CD8-positive, alpha-beta memory T cell (primary cell): ENCODE measurements at regions not wholly inside any gene's neighbourhood (a gene's known extent, or its start where the extent isn't known, plus 50 kb on each side); places are given as distances from the start of the nearest gene placed in this dataset.

ENCODE experiments used
- CTCF ChIA-PET: fragments of 350-600 bp; sonication (Branson Sonifier 250); formaldehyde crosslinking; loops from one replicate; lab custom pipeline; 2021; ENCODE audit warnings: antibody characterized with exemption; lab: Charles Lee
- POLR2A ChIA-PET: fragments of 350-600 bp; sonication (Branson Sonifier 250); formaldehyde crosslinking; loops from one replicate; lab custom pipeline; 2021; ENCODE audit warnings: antibody characterized with exemption; lab: Charles Lee
- DNase-seq, 5 donors: peaks; one replicate each; pipeline versions ENCODE4 v3.0.0 to v3.0.0-alpha.2; 2020 to 2022; ENCODE audit warnings: mixed read lengths in 1 of 5
- H3K27ac ChIP-seq: one replicate; pipeline ENCODE4 v1.7.0; 2013; ENCODE audit warnings: low read depth, mild to moderate bottlenecking, low read length, moderate library complexity
- H3K27me3 ChIP-seq: 2 replicates; pipeline ENCODE4 v1.7.0; 2013; ENCODE audit warnings: low read length, mild to moderate bottlenecking; ENCODE audit not compliant: insufficient read depth, poor library complexity, severe bottlenecking
- H3K36me3 ChIP-seq: 2 replicates; pipeline ENCODE4 v1.7.0; 2013; ENCODE audit warnings: mild to moderate bottlenecking, low read length, moderate library complexity; ENCODE audit not compliant: insufficient read depth
- H3K4me1 ChIP-seq: 2 replicates; pipeline ENCODE4 v1.7.0; 2013; ENCODE audit warnings: mild to moderate bottlenecking, low read length, moderate library complexity; ENCODE audit not compliant: insufficient read depth
- H3K4me3 ChIP-seq: 2 replicates; pipeline ENCODE4 v1.7.0; 2013; ENCODE audit warnings: mild to moderate bottlenecking, low read length
- H3K9me3 ChIP-seq: 2 replicates; pipeline ENCODE4 v1.7.0; 2013; ENCODE audit warnings: mild to moderate bottlenecking, low read length
- H3K27ac Mint-ChIP-seq, 8 donors: one replicate each; pipeline ENCODE4 v1.8.0; 2020 to 2021; ENCODE audit warnings: mixed read lengths in 8 of 8, mild to moderate bottlenecking in 6 of 8, inconsistent platforms in 3 of 8, moderate library complexity in 3 of 8
- H3K27me3 Mint-ChIP-seq, 2 donors: one replicate each; pipeline ENCODE4 v1.8.0; 2020 to 2021; ENCODE audit warnings: mixed read lengths in 2 of 2, mild to moderate bottlenecking in 1 of 2, moderate library complexity in 1 of 2
- H3K36me3 Mint-ChIP-seq, 3 donors: one replicate each; pipeline ENCODE4 v1.8.0; 2020 to 2021; ENCODE audit warnings: mixed read lengths in 3 of 3, inconsistent platforms in 1 of 3, mild to moderate bottlenecking in 1 of 3
- H3K4me1 Mint-ChIP-seq, 3 donors: one replicate each; pipeline ENCODE4 v1.8.0; 2020 to 2021; ENCODE audit warnings: mixed read lengths in 3 of 3, inconsistent platforms in 1 of 3, mild to moderate bottlenecking in 1 of 3
- H3K4me3 Mint-ChIP-seq, 7 donors: one replicate each; pipeline ENCODE4 v1.8.0; 2020 to 2021; ENCODE audit warnings: mixed read lengths in 7 of 7, mild to moderate bottlenecking in 6 of 7, moderate library complexity in 4 of 7, inconsistent platforms in 2 of 7
- H3K9me3 Mint-ChIP-seq, 5 donors: one replicate each; pipeline ENCODE4 v1.8.0; 2020 to 2022; ENCODE audit warnings: mixed read lengths in 5 of 5, mild to moderate bottlenecking in 3 of 5, moderate library complexity in 2 of 5, inconsistent platforms in 1 of 5

- Mint-ChIP-seq H3K27me3 (no peaks in the 10 kb centered on the region), H3K36me3 (peaks cover 0 to 5% (median 0%) of the 10 kb centered on the region in 3 donors), H3K9me3 (peaks cover 0 to 6% (median 0%) of the 10 kb centered on the region in 5 donors), H3K27ac (peak overlapping the region in 5 of 8 donors; percentile 4 to 77 (median 56)), H3K4me3 (peak overlapping the region in 5 of 7 donors; percentile 5 to 67 (median 27)), H3K4me1 (peaks cover 20 to 30% (median 25%) of the 10 kb centered on the region in 3 donors)
- Histone ChIP-seq H3K27ac (no peak overlapping the region), H3K36me3 (no peaks in the 10 kb centered on the region), H3K4me1 (peaks cover 25% of the 10 kb centered on the region), H3K27me3 (no peaks in the 10 kb centered on the region), H3K4me3 (peak overlapping the region; percentile 21), H3K9me3 (no peaks in the 10 kb centered on the region)
- DNase-seq = peak in 1 of 5 donors; percentile 41
- CTCF ChIA-PET = interaction anchor here (0.7 to 1.5 kb wide), 3 partner anchors 10 to 13 kb away, joined by 3 to 6 read pairs (median 3); partner anchors contain the start of gene KANK1
- POLR2A ChIA-PET = interaction anchor here (0.8 kb wide), 1 partner anchor 10 kb away, joined by 3 read pairs; no protein-coding TSS in a partner anchor
Measured at GRCh38 chr9:515665-516064, 301.0 kb downstream of the DOCK8 start.

GRCh38 chr9:517993-518392 lies 303.3 kb downstream of the DOCK8 start:
- ChIA-PET POLR2A (no interaction called here), CTCF (no interaction called here)
- Histone ChIP-seq H3K27ac (no peak overlapping the region), H3K27me3 (no peaks in the 10 kb centered on the region), H3K4me1 (peaks cover 25% of the 10 kb centered on the region), H3K36me3 (no peaks in the 10 kb centered on the region), H3K4me3 (no peak overlapping the region), H3K9me3 (no peaks in the 10 kb centered on the region)
- DNase-seq = no peak
- Mint-ChIP-seq H3K27me3 (peaks cover 0 to 1% of the 10 kb centered on the region in 2 donors), H3K27ac (peak overlapping the region in 3 of 8 donors; percentile 15 to 78 (median 57)), H3K9me3 (peaks cover 0 to 6% (median 0%) of the 10 kb centered on the region in 5 donors), H3K36me3 (peaks cover 0 to 5% (median 0%) of the 10 kb centered on the region in 3 donors), H3K4me3 (no peak overlapping the region), H3K4me1 (peaks cover 20 to 30% (median 25%) of the 10 kb centered on the region in 3 donors)

DNA sequence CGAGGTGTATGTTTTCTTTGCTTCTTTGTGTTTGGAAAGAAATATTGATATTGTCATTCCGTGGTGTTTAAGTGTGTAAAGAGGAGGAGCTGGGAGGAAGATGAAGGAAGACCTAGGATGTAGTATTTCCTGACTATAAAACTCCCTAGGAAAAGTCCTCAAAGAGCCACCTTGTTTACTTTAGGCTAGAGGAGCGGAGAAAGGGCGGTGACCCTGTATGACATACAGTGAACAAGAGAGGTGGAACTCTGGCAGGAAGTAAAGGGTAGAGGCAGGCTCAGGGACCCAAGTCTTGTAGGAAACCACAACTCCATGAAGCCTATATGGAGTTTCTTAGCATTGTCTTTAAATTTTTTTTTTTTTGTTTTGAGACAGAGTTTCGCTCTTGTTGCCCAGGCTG lies 303.9 kb downstream of the DOCK8 start:
- Histone ChIP-seq H3K27me3 (no peaks in the 10 kb centered on the region), H3K4me3 (no peak overlapping the region), H3K4me1 (peaks cover 25% of the 10 kb centered on the region), H3K36me3 (no peaks in the 10 kb centered on the region), H3K9me3 (no peaks in the 10 kb centered on the region), H3K27ac (no peak overlapping the region)
- no peak for DNase-seq
- Mint-ChIP-seq H3K4me3 (no peak overlapping the region), H3K27me3 (peaks cover 0 to 1% of the 10 kb centered on the region in 2 donors), H3K27ac (peak overlapping the region in 4 of 8 donors; percentile 33 to 78 (median 52)), H3K9me3 (peaks cover 0 to 6% (median 0%) of the 10 kb centered on the region in 5 donors), H3K4me1 (peaks cover 20 to 30% (median 25%) of the 10 kb centered on the region in 3 donors), H3K36me3 (peaks cover 0 to 5% (median 0%) of the 10 kb centered on the region in 3 donors)
- ChIA-PET CTCF (no interaction called here), POLR2A (no interaction called here)

DNA sequence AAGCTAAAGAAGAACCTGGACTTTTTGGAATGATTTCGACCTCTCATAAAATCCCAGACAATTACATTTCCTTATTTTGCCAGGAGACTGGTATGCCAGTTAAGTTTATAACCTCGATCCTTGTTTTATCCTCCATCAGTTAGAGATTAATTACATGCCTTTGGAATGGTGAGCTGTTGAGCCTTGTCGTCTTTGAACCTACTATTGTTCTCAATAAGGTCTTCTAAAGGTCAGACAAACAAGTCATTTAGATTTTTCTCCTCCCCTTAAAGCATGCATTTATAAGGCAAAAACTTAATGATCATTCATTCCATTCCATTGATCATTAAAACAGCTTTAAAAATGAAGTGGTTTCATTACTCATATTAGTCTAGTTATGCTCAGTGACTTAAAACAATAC lies 304.9 kb downstream of the DOCK8 start:
- peaks cover 0 to 2% (median 0%) of the 10 kb centered on the region in 5 donors for H3K9me3 Mint-ChIP-seq
- Histone ChIP-seq H3K27me3 (no peaks in the 10 kb centered on the region), H3K4me1 (peaks cover 25% of the 10 kb centered on the region), H3K36me3 (no peaks in the 10 kb centered on the region), H3K4me3 (no peak overlapping the region), H3K9me3 (no peaks in the 10 kb centered on the region), H3K27ac (no peak overlapping the region)
- H3K27ac Mint-ChIP-seq = no peak overlapping the region
- DNase-seq = no peak
- peaks cover 0 to under 1% (median 0%) of the 10 kb centered on the region in 3 donors for H3K36me3 Mint-ChIP-seq
- H3K4me1 Mint-ChIP-seq = peaks cover 15 to 25% (median 20%) of the 10 kb centered on the region in 3 donors
- H3K27me3 Mint-ChIP-seq = peaks cover 0 to 1% of the 10 kb centered on the region in 2 donors
- POLR2A ChIA-PET = no interaction called here
- CTCF ChIA-PET = no interaction called here
- no peak overlapping the region for H3K4me3 Mint-ChIP-seq

- H3K4me1 Mint-ChIP-seq = peaks cover 12 to 20% (median 16%) of the 10 kb centered on the region in 3 donors
- H3K36me3 Mint-ChIP-seq = no peaks in the 10 kb centered on the region
- no peak overlapping the region for H3K27ac ChIP-seq
- no peak for DNase-seq
- no peaks in the 10 kb centered on the region for H3K9me3 ChIP-seq
- H3K4me3 ChIP-seq = no peak overlapping the region
- H3K4me1 ChIP-seq = peaks cover 22% of the 10 kb centered on the region
- no peaks in the 10 kb centered on the region for H3K36me3 ChIP-seq
- H3K27me3 Mint-ChIP-seq = peaks cover 0 to 1% of the 10 kb centered on the region in 2 donors
- no peaks in the 10 kb centered on the region for H3K9me3 Mint-ChIP-seq
- H3K4me3 Mint-ChIP-seq = no peak overlapping the region
- ChIA-PET POLR2A (no interaction called here), CTCF (no interaction called here)
- H3K27ac Mint-ChIP-seq = peak overlapping the region in 1 of 8 donors; percentile 27
- H3K27me3 ChIP-seq = no peaks in the 10 kb centered on the region
Measured at GRCh38 chr9:520302-520701, 305.6 kb downstream of the DOCK8 start.

DNA sequence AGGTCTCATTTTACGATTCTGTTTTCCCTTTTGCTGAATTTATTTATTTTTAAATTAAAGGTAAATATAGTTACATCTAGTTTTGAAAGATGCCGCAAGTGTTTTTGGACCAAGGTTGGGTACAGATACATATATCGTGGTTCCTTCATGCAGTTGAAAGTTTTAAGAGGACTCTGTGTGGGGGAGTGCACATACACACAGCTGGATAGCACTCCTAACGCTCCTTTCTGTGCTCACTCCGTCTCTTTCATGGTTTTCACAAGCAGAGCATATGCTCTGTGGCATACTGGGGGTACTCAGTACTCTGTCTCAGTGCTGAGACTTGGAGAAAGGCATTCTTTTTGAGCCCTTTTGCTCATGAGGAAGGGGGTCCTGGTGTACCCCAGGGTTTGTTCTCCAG lies 307.5 kb downstream of the DOCK8 start:
- no peak overlapping the region for H3K27ac ChIP-seq
- Mint-ChIP-seq H3K9me3 (no peaks in the 10 kb centered on the region), H3K36me3 (no peaks in the 10 kb centered on the region), H3K27me3 (peaks cover 0 to 1% of the 10 kb centered on the region in 2 donors), H3K4me3 (no peak overlapping the region), H3K4me1 (peaks cover 0 to 6% (median 0%) of the 10 kb centered on the region in 3 donors), H3K27ac (no peak overlapping the region)
- no peaks in the 10 kb centered on the region for H3K36me3 ChIP-seq
- H3K4me3 ChIP-seq = no peak overlapping the region
- ChIA-PET POLR2A (no interaction called here), CTCF (no interaction called here)
- no peak for DNase-seq
- H3K4me1 ChIP-seq = peaks cover 5% of the 10 kb centered on the region
- H3K9me3 ChIP-seq = no peaks in the 10 kb centered on the region
- no peaks in the 10 kb centered on the region for H3K27me3 ChIP-seq

- DNase-seq = no peak
- no peaks in the 10 kb centered on the region for H3K36me3 Mint-ChIP-seq
- no peaks in the 10 kb centered on the region for H3K9me3 Mint-ChIP-seq
- Histone ChIP-seq H3K4me3 (no peak overlapping the region), H3K27ac (no peak overlapping the region), H3K4me1 (peaks cover under 1% of the 10 kb centered on the region), H3K36me3 (no peaks in the 10 kb centered on the region), H3K9me3 (no peaks in the 10 kb centered on the region), H3K27me3 (no peaks in the 10 kb centered on the region)
- H3K27ac Mint-ChIP-seq = peak overlapping the region in 1 of 8 donors; percentile 55
- peaks cover 0 to 6% (median 0%) of the 10 kb centered on the region in 3 donors for H3K4me1 Mint-ChIP-seq
- H3K4me3 Mint-ChIP-seq = no peak overlapping the region
- POLR2A ChIA-PET = no interaction called here
- peaks cover 0 to 1% of the 10 kb centered on the region in 2 donors for H3K27me3 Mint-ChIP-seq
- CTCF ChIA-PET = no interaction called here
Measured at GRCh38 chr9:522658-523057, 308.0 kb downstream of the DOCK8 start.

DNA sequence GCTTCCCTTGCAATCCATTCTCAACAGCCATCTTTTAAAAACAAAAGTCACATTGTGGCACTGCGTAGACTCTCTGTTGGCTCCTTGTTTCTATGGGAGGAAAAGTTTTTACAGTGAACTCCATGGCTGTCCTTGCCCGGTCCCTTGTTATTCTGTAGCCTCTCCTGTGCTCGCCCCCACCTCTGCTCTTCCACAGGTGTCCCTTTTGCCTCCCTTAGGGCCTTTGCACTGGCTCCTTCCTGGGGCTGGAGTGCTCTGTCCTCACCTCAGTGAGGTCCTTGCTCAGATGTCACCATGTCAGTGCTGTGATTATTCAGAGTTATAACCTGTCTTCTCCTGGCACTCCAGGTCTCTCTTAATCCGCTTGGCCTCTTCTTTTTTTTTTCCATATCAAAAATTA lies 308.8 kb downstream of the DOCK8 start:
- no peaks in the 10 kb centered on the region for H3K9me3 ChIP-seq
- H3K36me3 ChIP-seq = no peaks in the 10 kb centered on the region
- ChIA-PET CTCF (no interaction called here), POLR2A (no interaction called here)
- H3K27me3 ChIP-seq = no peaks in the 10 kb centered on the region
- Mint-ChIP-seq H3K4me1 (peaks cover 0 to 2% (median 0%) of the 10 kb centered on the region in 3 donors), H3K27me3 (peaks cover 0 to 1% of the 10 kb centered on the region in 2 donors), H3K36me3 (peaks cover 0 to 2% (median 0%) of the 10 kb centered on the region in 3 donors), H3K4me3 (no peak overlapping the region), H3K27ac (no peak overlapping the region), H3K9me3 (no peaks in the 10 kb centered on the region)
- no peaks in the 10 kb centered on the region for H3K4me1 ChIP-seq
- DNase-seq = no peak
- H3K27ac ChIP-seq = no peak overlapping the region
- no peak overlapping the region for H3K4me3 ChIP-seq
